ENCODE measurements at regions not wholly inside any gene's neighbourhood (a gene's known extent, or its start where the extent isn't known, plus 50 kb on each side); places are given as distances from the start of the nearest gene placed in this dataset.

DNA sequence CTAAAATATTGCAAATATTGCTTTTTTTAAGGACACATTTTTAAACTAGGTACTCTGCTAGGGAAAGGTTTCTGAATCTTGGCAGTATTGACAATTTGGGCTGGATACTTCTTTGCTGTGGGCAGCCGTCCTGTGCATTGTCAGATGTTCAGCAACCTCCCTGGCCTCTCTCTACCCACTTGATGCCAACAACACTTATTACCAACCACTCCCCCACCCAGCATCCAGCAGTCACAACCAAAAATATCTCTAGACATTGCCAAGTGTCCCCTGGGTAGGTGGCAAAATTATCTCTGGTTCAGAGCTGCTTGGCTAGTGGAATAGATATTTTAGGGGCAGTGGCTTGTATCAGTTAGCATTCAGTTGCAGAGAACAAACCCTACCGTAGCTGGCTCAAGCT, 114.3 kb upstream of the PNPT1 start:
- TF ChIP-seq, protein P1, sequence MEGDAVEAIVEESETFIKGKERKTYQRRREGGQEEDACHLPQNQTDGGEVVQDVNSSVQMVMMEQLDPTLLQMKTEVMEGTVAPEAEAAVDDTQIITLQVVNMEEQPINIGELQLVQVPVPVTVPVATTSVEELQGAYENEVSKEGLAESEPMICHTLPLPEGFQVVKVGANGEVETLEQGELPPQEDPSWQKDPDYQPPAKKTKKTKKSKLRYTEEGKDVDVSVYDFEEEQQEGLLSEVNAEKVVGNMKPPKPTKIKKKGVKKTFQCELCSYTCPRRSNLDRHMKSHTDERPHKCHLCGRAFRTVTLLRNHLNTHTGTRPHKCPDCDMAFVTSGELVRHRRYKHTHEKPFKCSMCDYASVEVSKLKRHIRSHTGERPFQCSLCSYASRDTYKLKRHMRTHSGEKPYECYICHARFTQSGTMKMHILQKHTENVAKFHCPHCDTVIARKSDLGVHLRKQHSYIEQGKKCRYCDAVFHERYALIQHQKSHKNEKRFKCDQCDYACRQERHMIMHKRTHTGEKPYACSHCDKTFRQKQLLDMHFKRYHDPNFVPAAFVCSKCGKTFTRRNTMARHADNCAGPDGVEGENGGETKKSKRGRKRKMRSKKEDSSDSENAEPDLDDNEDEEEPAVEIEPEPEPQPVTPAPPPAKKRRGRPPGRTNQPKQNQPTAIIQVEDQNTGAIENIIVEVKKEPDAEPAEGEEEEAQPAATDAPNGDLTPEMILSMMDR (IDR thresholded peaks at IDR 0.05) = no peak
- TF ChIP-seq POLR2A (IDR thresholded peaks at IDR 0.05) = no peak
- TF ChIP-seq EP300 (IDR thresholded peaks at IDR 0.05) = no peak
